ENCODE measurements at regions not wholly inside any gene's neighbourhood (a gene's known extent, or its start where the extent isn't known, plus 50 kb on each side); places are given as distances from the start of the nearest gene placed in this dataset.
A peak's percentile ranks its signal among the peaks of the same experiment; 100 is the strongest.
"Not testable (repeated sequence)": the region's sequence is repeated elsewhere in the genome, so short reads cannot be mapped to it uniquely, and the experiment has no call there.

- DNase-seq (ENCODE audit: low read depth) = no peak
- no peak for TF ChIP-seq CTCF (IDR thresholded peaks at IDR 0.05; ENCODE audit: low read depth, low read length, missing control alignments)
- no peak overlapping the region for H3K4me3 ChIP-seq (ENCODE audit: low read depth, low read length)
- in situ Hi-C loops (cut with HindIII; ENCODE audit: low sequenced_read_pairs) = no loop called here
Observed at GRCh38 chr5:160496784-160497183, 75.1 kb downstream of the PTTG1 start.

DNA sequence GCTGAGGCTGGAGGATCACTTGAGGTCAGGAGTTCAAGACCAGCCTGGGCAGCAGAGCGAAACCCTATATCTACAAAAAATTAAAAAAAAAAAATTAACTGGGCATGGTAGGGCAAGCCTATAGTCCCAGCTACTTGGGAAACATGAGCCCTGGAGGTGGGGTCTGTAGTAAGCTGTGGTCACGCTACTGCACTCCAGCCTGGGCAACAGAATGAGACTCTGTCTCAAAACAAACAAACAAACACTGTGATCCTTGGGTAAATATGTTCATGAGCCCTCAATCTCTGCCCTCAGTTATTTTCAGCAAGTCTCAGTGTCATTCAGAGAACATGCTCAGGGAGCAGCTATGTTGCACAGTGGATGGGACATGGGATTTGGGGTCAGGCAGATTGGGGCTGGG, 76.2 kb downstream of the PTTG1 start:
- DNase-seq (ENCODE audit: low read depth) = no peak
- in situ Hi-C loops (cut with HindIII; ENCODE audit: low sequenced_read_pairs) = no loop called here
- no peak for TF ChIP-seq CTCF (IDR thresholded peaks at IDR 0.05; ENCODE audit: low read depth, low read length, missing control alignments)
- H3K4me3 ChIP-seq (ENCODE audit: low read depth, low read length) = no peak overlapping the region

- in situ Hi-C loops (cut with HindIII; ENCODE audit: low sequenced_read_pairs); DNase-seq (ENCODE audit: low read depth): not testable (repeated sequence)
Observed at GRCh38 chr5:160498441-160499043, 76.9 kb downstream of the PTTG1 start.

DNA sequence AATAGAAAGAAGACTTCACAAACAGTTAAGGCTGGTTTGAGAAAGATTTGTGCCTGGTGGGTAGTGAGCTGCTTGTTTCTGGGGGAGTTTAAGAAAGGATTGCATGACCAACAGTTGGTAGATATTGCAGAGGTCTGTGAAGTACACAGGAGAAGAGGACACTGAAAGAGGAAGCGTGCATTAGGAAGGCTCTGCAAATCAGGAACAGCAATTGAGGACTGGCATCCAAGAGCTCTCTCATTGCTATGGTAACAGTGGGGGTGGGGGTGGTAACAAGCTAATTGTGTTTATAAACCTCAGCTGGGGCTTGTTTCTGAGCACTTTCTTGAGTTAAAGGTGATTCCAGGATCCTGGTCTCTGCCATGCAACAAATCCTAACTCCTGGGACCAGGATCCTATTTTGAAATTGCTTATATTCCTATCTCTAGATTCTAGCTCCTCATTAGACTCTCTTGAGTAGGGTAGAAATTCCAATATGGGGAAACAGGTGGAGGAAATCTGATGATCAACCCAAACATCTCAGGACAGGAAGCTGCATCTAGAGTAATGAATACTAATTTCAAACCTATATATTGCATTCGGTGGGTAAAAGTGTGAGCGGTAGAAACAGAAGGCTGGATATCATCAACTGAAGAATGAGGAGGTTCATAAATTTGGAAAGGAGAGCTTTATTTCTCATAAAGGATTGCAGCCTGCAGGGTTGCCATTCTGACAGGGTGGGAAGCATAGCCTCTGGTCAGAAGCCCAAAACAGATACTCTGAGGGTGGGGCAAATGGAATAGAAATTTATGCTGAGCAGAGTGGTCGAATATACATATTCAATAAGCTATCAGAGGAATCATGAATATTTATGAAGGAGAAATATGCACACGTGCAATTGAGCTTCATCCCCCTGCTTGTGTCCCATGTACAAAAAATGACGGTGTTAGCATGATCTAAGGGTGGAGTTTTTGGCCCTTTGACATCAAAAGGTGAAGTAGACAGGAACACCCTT, 79.4 kb downstream of the PTTG1 start:
- in situ Hi-C loops (cut with HindIII; ENCODE audit: low sequenced_read_pairs) = no loop called here

More at GRCh38 chr5:160498441-160499043, 76.9 kb downstream of the PTTG1 start:
- H3K4me3 ChIP-seq (ENCODE audit: low read depth, low read length) = not testable (repeated sequence)

DNA sequence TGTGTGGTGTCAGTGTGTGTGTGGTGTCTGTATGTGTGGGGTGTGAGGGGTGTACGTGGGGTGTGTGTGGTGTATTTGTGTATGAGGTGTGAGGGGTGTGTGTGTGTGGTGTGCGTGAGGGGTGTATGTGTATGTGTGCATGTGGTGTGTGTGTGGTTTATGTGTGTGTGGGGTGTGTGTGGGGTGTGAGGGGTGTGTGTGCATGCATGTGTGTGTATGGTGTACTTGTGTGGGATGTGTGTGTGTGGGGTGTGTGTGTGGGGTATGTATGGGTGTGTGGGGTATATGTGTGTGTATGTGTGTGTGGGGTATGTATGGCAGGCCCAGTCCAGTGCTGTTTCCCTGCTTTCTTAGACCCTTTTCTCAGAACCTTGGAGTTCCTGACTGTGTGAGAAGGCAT, 83.3 kb downstream of the PTTG1 start:
- no peak overlapping the region for H3K4me3 ChIP-seq (ENCODE audit: low read depth, low read length)
- in situ Hi-C loops (cut with HindIII; ENCODE audit: low sequenced_read_pairs) = no loop called here
- DNase-seq (ENCODE audit: low read depth) = no peak
- no peak for TF ChIP-seq CTCF (IDR thresholded peaks at IDR 0.05; ENCODE audit: low read depth, low read length, missing control alignments)

More for the DNA sequence above, 79.4 kb downstream of the PTTG1 start:
- no peak for DNase-seq (ENCODE audit: low read depth)
- no peak overlapping the region for H3K4me3 ChIP-seq (ENCODE audit: low read depth, low read length)
- no peak for TF ChIP-seq CTCF (IDR thresholded peaks at IDR 0.05; ENCODE audit: low read depth, low read length, missing control alignments)

DNA sequence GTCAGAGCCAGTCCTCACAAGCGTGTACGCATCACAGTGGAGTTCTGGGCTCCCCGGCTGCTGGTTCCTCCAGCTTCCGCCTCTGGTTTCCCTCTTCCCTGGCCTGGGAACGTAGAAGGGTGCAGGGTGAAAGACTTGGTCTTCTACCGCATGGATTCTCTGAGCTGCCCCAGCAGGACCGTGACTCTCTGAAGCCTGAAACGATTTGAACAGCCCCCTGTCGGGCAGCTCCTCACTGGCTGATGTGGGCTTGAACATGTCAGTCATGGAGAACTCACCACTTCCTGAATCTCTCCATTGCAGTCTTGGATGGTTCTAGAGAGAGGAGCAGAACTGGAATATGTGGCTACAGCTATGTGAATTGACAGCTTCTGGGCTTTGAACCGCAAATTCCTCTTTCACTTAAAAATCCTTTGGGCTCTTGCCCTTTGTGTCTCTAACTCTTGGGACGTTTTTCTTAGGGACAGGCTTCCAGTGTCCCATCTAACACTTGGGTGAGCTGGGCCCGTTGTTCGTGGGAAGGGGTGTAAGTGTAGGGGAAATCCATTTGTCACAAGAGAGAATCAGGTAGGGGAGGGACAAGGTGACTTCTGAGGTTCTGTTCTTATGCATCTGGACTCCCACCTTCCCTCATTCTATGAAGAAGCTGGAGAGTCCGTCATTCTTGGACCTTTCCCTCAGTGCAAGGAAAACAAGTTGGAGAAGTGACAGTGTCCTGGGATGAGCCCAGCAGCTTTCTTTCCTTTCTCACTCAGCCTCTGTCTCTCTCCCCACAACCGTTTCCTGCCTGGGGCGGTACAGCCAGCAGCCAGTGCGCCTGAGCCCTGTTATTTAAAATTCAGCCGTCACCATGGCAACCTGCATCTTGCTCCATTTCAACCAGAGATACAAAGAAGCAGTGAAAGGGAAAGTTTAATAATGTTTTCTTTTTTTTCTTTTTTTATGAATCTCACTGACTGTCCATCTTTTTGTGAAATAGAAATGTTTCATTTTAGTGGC, 84.7 kb downstream of the PTTG1 start:
- peak; percentile 23 for DNase-seq (ENCODE audit: low read depth)
- in situ Hi-C loops (cut with HindIII; ENCODE audit: low sequenced_read_pairs) = no loop called here
- H3K4me3 ChIP-seq (ENCODE audit: low read depth, low read length) = no peak overlapping the region
- TF ChIP-seq CTCF (IDR thresholded peaks at IDR 0.05; ENCODE audit: low read depth, low read length, missing control alignments) = no peak
